RWPE2 (cell line): ENCODE measurements at regions not wholly inside any gene's neighbourhood (a gene's known extent, or its start where the extent isn't known, plus 50 kb on each side); places are given as distances from the start of the nearest gene placed in this dataset.
"Not testable (repeated sequence)": the region's sequence is repeated elsewhere in the genome, so short reads cannot be mapped to it uniquely, and the experiment has no call there.

Experiments
- ATAC-seq: fragments of 200-7000 bp; cut with Tn5 transposase; 3 replicates; pipeline ENCODE4 v1.9.1; 2021; ENCODE audit warnings: low read depth
- DNase-seq: peaks from one replicate; pipeline ENCODE4 v3.0.0-alpha.2; 2020; ENCODE audit warnings: low spot score
- H3K27ac ChIP-seq: fragments of 450-650 bp; 2 replicates; pipeline ENCODE4 v1.5.1; 2017; ENCODE audit warnings: mild to moderate bottlenecking; ENCODE audit not compliant: poor library complexity, severe bottlenecking
- H3K27me3 ChIP-seq: fragments of 250-450 bp; sonication (Bioruptor Pico); 2 replicates; pipeline ENCODE4 v1.5.1; 2021; ENCODE audit warnings: mild to moderate bottlenecking, moderate library complexity; ENCODE audit not compliant: insufficient read depth, poor library complexity, severe bottlenecking
- H3K36me3 ChIP-seq: fragments of 250-450 bp; sonication (Bioruptor Pico); 2 replicates; pipeline ENCODE4 v1.5.1; 2020; ENCODE audit warnings: low read depth, mild to moderate bottlenecking, moderate library complexity
- H3K4me1 ChIP-seq: fragments of 250-450 bp; sonication (Bioruptor Pico); 2 replicates; pipeline ENCODE4 v1.5.1; 2021; ENCODE audit warnings: mild to moderate bottlenecking, moderate library complexity; ENCODE audit not compliant: insufficient read depth, poor library complexity, severe bottlenecking
- H3K4me3 ChIP-seq: fragments of 250-450 bp; sonication (Bioruptor Pico); 2 replicates; pipeline ENCODE4 v1.5.1; 2021; ENCODE audit warnings: mild to moderate bottlenecking, moderate library complexity; ENCODE audit not compliant: severe bottlenecking
- H3K9me3 ChIP-seq: fragments of 250-450 bp; sonication (Bioruptor Pico); 2 replicates; pipeline ENCODE4 v1.5.1; 2021; ENCODE audit warnings: mild to moderate bottlenecking, moderate library complexity; ENCODE audit not compliant: severe bottlenecking
- CTCF ChIP-seq: fragments of 450-650 bp; IDR thresholded peaks from one replicate; pipeline ENCODE4 v1.5.1; 2017; ENCODE audit warnings: mild to moderate bottlenecking, moderate library complexity; ENCODE audit not compliant: poor library complexity, severe bottlenecking

- no peak for TF ChIP-seq CTCF
- H3K36me3 ChIP-seq, result no peaks in the 10 kb centered on the region
- H3K4me1 ChIP-seq, result no peaks in the 10 kb centered on the region
- DNase-seq (no peak), ATAC-seq (peak; percentile 35; the same call in 1 of the 3 replicates)
- H3K27me3 ChIP-seq, result peaks cover 5% of the 10 kb centered on the region
- no peaks in the 10 kb centered on the region for H3K9me3 ChIP-seq
- no peak overlapping the region for H3K27ac ChIP-seq
- H3K4me3 ChIP-seq, result no peak overlapping the region
Measured at GRCh38 chr4:84319124-84319523, 180.0 kb downstream of the NKX6-1 start.

- no peak for TF ChIP-seq CTCF
Measured at GRCh38 chr4:84317513-84317912, 181.6 kb downstream of the NKX6-1 start.

GRCh38 chr4:84312426-84313012 is 186.6 kb downstream of the NKX6-1 start:
- Histone ChIP-seq H3K27me3 (no peaks in the 10 kb centered on the region), H3K36me3 (no peaks in the 10 kb centered on the region), H3K4me1 (no peaks in the 10 kb centered on the region), H3K27ac (no peak overlapping the region), H3K9me3 (no peaks in the 10 kb centered on the region), H3K4me3 (no peak overlapping the region)
- DNase-seq (no peak), ATAC-seq (no peak)
- TF ChIP-seq CTCF, result no peak

More at GRCh38 chr4:84317513-84317912, 181.6 kb downstream of the NKX6-1 start:
- no peak overlapping the region for H3K4me3 ChIP-seq
- H3K27me3 ChIP-seq, result peaks cover 5% of the 10 kb centered on the region
- no peaks in the 10 kb centered on the region for H3K36me3 ChIP-seq
- no peak for ATAC-seq
- no peaks in the 10 kb centered on the region for H3K4me1 ChIP-seq
- H3K27ac ChIP-seq, result no peak overlapping the region
- no peaks in the 10 kb centered on the region for H3K9me3 ChIP-seq
- no peak for DNase-seq

GRCh38 chr4:84309191-84309590 is 189.9 kb downstream of the NKX6-1 start:
- Histone ChIP-seq H3K9me3 (no peaks in the 10 kb centered on the region), H3K4me1 (no peaks in the 10 kb centered on the region), H3K36me3 (no peaks in the 10 kb centered on the region), H3K4me3 (no peak overlapping the region), H3K27me3 (no peaks in the 10 kb centered on the region), H3K27ac (no peak overlapping the region)
- DNase-seq (no peak), ATAC-seq (no peak)
- no peak for TF ChIP-seq CTCF

GRCh38 chr4:84298719-84299254 is 200.3 kb downstream of the NKX6-1 start:
- not testable (repeated sequence) for H3K9me3 ChIP-seq, H3K4me3 ChIP-seq, H3K27ac ChIP-seq, DNase-seq, ATAC-seq, H3K4me1 ChIP-seq, H3K36me3 ChIP-seq
- H3K27me3 ChIP-seq, result peaks cover 15% of the 10 kb centered on the region
